MM.1S (cell line): ENCODE measurements at regions not wholly inside any gene's neighbourhood (a gene's known extent, or its start where the extent isn't known, plus 50 kb on each side); places are given as distances from the start of the nearest gene placed in this dataset.

Source experiments
- DNase-seq: peaks from one replicate; pipeline ENCODE4 v3.0.0-alpha.2; 2015
- H2AFZ ChIP-seq: fragments of 300-600 bp; sonication (generic); 2 replicates; pipeline ENCODE4 v1.6.0; 2016; ENCODE audit warnings: antibody characterized with exemption, low read length
- H3F3A ChIP-seq: fragments of 300-600 bp; sonication (generic); 2 replicates; pipeline ENCODE4 v1.6.1; 2016; ENCODE audit warnings: mild to moderate bottlenecking, antibody characterized with exemption, low read length, moderate library complexity, mixed read lengths; ENCODE audit not compliant: insufficient read depth
- H3K27ac ChIP-seq: fragments of 300-600 bp; sonication (generic); 2 replicates; pipeline ENCODE4 v1.5.1; 2016; ENCODE audit warnings: mild to moderate bottlenecking, low read length
- H3K27me3 ChIP-seq: fragments of 300-600 bp; sonication (generic); replicated peaks from 2 replicates; pipeline ENCODE4 v1.6.0; 2016; ENCODE audit warnings: low read length; ENCODE audit not compliant: insufficient read depth
- H3K36me3 ChIP-seq: fragments of 300-600 bp; sonication (generic); replicated peaks from 2 replicates; pipeline ENCODE4 v1.6.1; 2016; ENCODE audit warnings: mild to moderate bottlenecking, low read length, mixed read lengths; ENCODE audit not compliant: insufficient read depth
- H3K4me1 ChIP-seq: fragments of 300-600 bp; sonication (generic); 2 replicates; pipeline ENCODE4 v1.6.1; 2016; ENCODE audit warnings: low read length, mixed read lengths
- H3K4me2 ChIP-seq: fragments of 300-600 bp; sonication (generic); 2 replicates; pipeline ENCODE4 v1.6.0; 2016; ENCODE audit warnings: low read depth, low read length
- H3K4me3 ChIP-seq: fragments of 300-600 bp; sonication (generic); 2 replicates; pipeline ENCODE4 v1.5.1; 2016; ENCODE audit warnings: low read length, mixed read lengths
- H3K79me2 ChIP-seq: fragments of 300-600 bp; sonication (generic); 2 replicates; pipeline ENCODE4 v1.6.1; 2016; ENCODE audit warnings: mixed run types, low read length, mixed read lengths
- H3K9ac ChIP-seq: fragments of 300-600 bp; sonication (generic); 2 replicates; pipeline ENCODE4 v1.6.1; 2016; ENCODE audit warnings: low read length, mixed read lengths
- H3K9me2 ChIP-seq: fragments of 300-600 bp; sonication (generic); replicated peaks from 2 replicates; pipeline ENCODE4 v1.6.1; 2016; ENCODE audit warnings: mild to moderate bottlenecking, low read length, mixed read lengths; ENCODE audit not compliant: insufficient read depth
- H3K9me3 ChIP-seq: fragments of 300-600 bp; sonication (generic); replicated peaks from 2 replicates; pipeline ENCODE4 v1.6.1; 2016; ENCODE audit warnings: mild to moderate bottlenecking, low read length, mixed read lengths; ENCODE audit not compliant: insufficient read depth
- H4K20me1 ChIP-seq: fragments of 300-600 bp; sonication (generic); 2 replicates; pipeline ENCODE4 v1.6.1; 2016; ENCODE audit warnings: mild to moderate bottlenecking, low read length, moderate library complexity, mixed read lengths; ENCODE audit not compliant: insufficient read depth
- EZH2 ChIP-seq: fragments of 300-600 bp; sonication (generic); optimal IDR thresholded peaks from 2 replicates; pipeline ENCODE3; 2017; ENCODE audit warnings: low read depth, mild to moderate bottlenecking, antibody characterized with exemption, low read length, mixed read lengths
- EZH2phosphoT487 ChIP-seq: fragments of 300-600 bp; sonication (generic); IDR thresholded peaks from 2 replicates; pipeline ENCODE4 v1.6.1; 2018; ENCODE audit warnings: antibody characterized with exemption, low read length
- TF ChIP-seq, protein P1 (sequence below): fragments of 300-600 bp; sonication (generic); IDR thresholded peaks from 2 replicates; pipeline ENCODE4 v1.5.1; 2016; ENCODE audit warnings: antibody characterized with exemption, low read length, mixed read lengths

DNA sequence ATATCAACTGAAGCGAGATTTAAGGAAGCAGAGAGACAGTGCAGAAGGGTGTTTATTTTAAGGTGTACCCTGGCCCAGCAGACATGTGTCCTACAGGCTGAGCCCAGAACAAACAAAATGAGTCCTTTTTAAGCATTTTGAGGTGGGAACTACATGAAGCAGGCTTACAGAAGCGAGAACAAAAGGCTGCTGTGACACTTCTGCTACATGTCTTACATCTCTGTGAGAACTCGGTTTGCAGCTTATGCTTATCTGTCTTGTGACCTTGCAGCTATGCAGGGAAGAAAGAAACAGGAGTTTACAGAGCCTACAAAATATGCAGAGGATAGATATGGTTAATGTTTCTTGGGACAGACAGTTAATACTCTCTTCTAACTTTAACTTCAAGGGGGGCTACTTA is 295.9 kb downstream of the CEMIP2 start:
- H3K4me3 ChIP-seq = no peak overlapping the region
- H3K79me2 ChIP-seq = no peaks in the 10 kb centered on the region
- TF ChIP-seq, protein P1, sequence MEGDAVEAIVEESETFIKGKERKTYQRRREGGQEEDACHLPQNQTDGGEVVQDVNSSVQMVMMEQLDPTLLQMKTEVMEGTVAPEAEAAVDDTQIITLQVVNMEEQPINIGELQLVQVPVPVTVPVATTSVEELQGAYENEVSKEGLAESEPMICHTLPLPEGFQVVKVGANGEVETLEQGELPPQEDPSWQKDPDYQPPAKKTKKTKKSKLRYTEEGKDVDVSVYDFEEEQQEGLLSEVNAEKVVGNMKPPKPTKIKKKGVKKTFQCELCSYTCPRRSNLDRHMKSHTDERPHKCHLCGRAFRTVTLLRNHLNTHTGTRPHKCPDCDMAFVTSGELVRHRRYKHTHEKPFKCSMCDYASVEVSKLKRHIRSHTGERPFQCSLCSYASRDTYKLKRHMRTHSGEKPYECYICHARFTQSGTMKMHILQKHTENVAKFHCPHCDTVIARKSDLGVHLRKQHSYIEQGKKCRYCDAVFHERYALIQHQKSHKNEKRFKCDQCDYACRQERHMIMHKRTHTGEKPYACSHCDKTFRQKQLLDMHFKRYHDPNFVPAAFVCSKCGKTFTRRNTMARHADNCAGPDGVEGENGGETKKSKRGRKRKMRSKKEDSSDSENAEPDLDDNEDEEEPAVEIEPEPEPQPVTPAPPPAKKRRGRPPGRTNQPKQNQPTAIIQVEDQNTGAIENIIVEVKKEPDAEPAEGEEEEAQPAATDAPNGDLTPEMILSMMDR = no peak
- TF ChIP-seq EZH2phosphoT487 (no peak), EZH2 (no peak)
- H3F3A ChIP-seq = no peaks in the 10 kb centered on the region
- no peak for DNase-seq
- H3K4me1 ChIP-seq = no peaks in the 10 kb centered on the region
- H2AFZ ChIP-seq = no peak overlapping the region
- H4K20me1 ChIP-seq = no peaks in the 10 kb centered on the region
- no peak overlapping the region for H3K9ac ChIP-seq
- no peaks in the 10 kb centered on the region for H3K9me3 ChIP-seq
- no peak overlapping the region for H3K27ac ChIP-seq
- H3K36me3 ChIP-seq = no peaks in the 10 kb centered on the region
- H3K4me2 ChIP-seq = no peak overlapping the region
- no peaks in the 10 kb centered on the region for H3K9me2 ChIP-seq
- no peaks in the 10 kb centered on the region for H3K27me3 ChIP-seq

DNA sequence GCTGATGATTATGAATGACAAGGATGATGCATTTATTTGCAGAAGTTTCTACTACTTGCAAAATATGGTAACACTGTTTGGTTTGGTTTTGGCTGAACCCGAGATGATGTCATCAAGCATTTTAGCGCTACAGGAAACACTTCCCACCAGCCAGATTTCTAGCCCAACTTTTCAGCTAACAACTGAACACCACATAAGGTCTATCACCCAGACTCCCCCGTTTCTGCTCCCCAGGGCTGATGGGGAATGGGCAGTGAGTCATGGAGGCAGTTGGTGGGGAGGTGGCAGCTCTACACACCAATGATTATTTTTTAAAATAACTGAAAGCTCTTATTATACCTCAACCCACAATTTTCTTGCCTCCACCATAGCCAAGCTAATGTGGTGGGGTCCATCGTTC is 302.9 kb downstream of the CEMIP2 start:
- TF ChIP-seq EZH2phosphoT487 = no peak
- no peak for TF ChIP-seq EZH2
- TF ChIP-seq, protein P1 = no peak
- Histone ChIP-seq H3K9ac (no peak overlapping the region), H4K20me1 (no peaks in the 10 kb centered on the region), H3K4me2 (no peak overlapping the region), H3K9me3 (no peaks in the 10 kb centered on the region), H3F3A (no peaks in the 10 kb centered on the region), H3K4me1 (no peaks in the 10 kb centered on the region), H3K27ac (no peak overlapping the region), H3K4me3 (no peak overlapping the region), H3K9me2 (no peaks in the 10 kb centered on the region), H3K36me3 (no peaks in the 10 kb centered on the region), H3K27me3 (no peaks in the 10 kb centered on the region), H3K79me2 (no peaks in the 10 kb centered on the region), H2AFZ (no peak overlapping the region)
- DNase-seq = no peak

DNA sequence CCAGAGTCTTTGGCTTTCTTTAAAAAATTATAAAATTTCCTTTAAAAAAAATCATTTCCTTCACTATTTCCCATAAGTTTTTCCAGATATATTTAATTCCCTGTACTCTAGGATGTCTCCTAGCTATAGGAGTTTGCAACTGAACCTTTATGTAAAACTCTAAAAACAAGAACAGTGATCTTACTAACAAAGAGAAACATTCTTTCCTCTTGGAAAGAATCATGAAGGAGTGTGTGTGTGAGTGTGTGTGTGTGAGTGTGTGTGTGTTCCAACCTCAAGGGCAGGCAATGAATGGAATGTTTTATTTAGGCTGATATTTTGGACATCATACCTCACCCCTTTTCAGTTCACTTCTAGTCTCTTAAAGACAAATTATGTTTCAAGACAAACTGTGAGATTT is 309.2 kb downstream of the CEMIP2 start:
- DNase-seq = no peak
- H3K4me3 ChIP-seq = no peak overlapping the region
- no peak overlapping the region for H3K27ac ChIP-seq
- H3K36me3 ChIP-seq = no peaks in the 10 kb centered on the region
- H3K9ac ChIP-seq = no peak overlapping the region
- H3K9me2 ChIP-seq = no peaks in the 10 kb centered on the region
- H3K79me2 ChIP-seq = no peaks in the 10 kb centered on the region
- H3K9me3 ChIP-seq = no peaks in the 10 kb centered on the region
- H3F3A ChIP-seq = no peaks in the 10 kb centered on the region
- no peak overlapping the region for H2AFZ ChIP-seq
- H3K4me2 ChIP-seq = no peak overlapping the region
- no peaks in the 10 kb centered on the region for H3K27me3 ChIP-seq
- H4K20me1 ChIP-seq = no peaks in the 10 kb centered on the region
- TF ChIP-seq, protein P1 = no peak
- TF ChIP-seq EZH2phosphoT487 (no peak), EZH2 (no peak)
- H3K4me1 ChIP-seq = no peaks in the 10 kb centered on the region
